Mucosa of rectum (tissue), 2 donors: ENCODE measurements at regions not wholly inside any gene's neighbourhood (a gene's known extent, or its start where the extent isn't known, plus 50 kb on each side); places are given as distances from the start of the nearest gene placed in this dataset.

Experiments
- H3K27ac ChIP-seq, 2 donors: one replicate each; pipeline ENCODE4 v1.7.0; 2013; ENCODE audit warnings: inconsistent platforms in 2 of 2, low read depth in 2 of 2, low read length in 2 of 2
- H3K27me3 ChIP-seq, 2 donors: one replicate each; pipeline ENCODE4 v1.7.0; 2013; ENCODE audit warnings: low read length in 2 of 2; ENCODE audit not compliant: control insufficient read depth in 2 of 2, insufficient read depth in 2 of 2
- H3K36me3 ChIP-seq, 2 donors: one replicate each; pipeline ENCODE4 v1.7.0; 2013; ENCODE audit warnings: low read length in 2 of 2; ENCODE audit not compliant: control insufficient read depth in 2 of 2, insufficient read depth in 2 of 2
- H3K4me1 ChIP-seq, 2 donors: one replicate each; pipeline ENCODE4 v1.7.0; 2013; ENCODE audit warnings: low read length in 2 of 2, mild to moderate bottlenecking in 1 of 2; ENCODE audit not compliant: control insufficient read depth in 2 of 2, insufficient read depth in 2 of 2
- H3K4me3 ChIP-seq, 2 donors: one replicate each; pipeline ENCODE4 v1.7.0; 2013; ENCODE audit warnings: low read length in 2 of 2
- H3K9ac ChIP-seq, 2 donors: one replicate each; pipeline ENCODE4 v1.7.0; 2013; ENCODE audit warnings: low read length in 2 of 2, low read depth in 1 of 2, mild to moderate bottlenecking in 1 of 2
- H3K9me3 ChIP-seq, 2 donors: one replicate each; pipeline ENCODE4 v1.7.0; 2013; ENCODE audit warnings: low read length in 2 of 2; ENCODE audit not compliant: control insufficient read depth in 2 of 2
- donor health status: healthy.
- donor health status: Normal muscosa, but diverticular disease.

- no peaks in the 10 kb centered on the region for H3K36me3 ChIP-seq
- no peaks in the 10 kb centered on the region for H3K4me1 ChIP-seq
- no peak overlapping the region for H3K27ac ChIP-seq
- H3K9ac ChIP-seq, result no peak overlapping the region
- H3K27me3 ChIP-seq, result no peaks in the 10 kb centered on the region
- H3K9me3 ChIP-seq, result no peaks in the 10 kb centered on the region
- H3K4me3 ChIP-seq, result no peak overlapping the region
Measured at GRCh38 chr5:122705851-122706250, 69.0 kb upstream of the SNX2 start.

- Histone ChIP-seq H3K4me3 (no peak overlapping the region), H3K27ac (no peak overlapping the region), H3K4me1 (no peaks in the 10 kb centered on the region), H3K9ac (no peak overlapping the region), H3K27me3 (no peaks in the 10 kb centered on the region), H3K36me3 (no peaks in the 10 kb centered on the region), H3K9me3 (no peaks in the 10 kb centered on the region)
Measured at GRCh38 chr5:122707796-122708195, 67.1 kb upstream of the SNX2 start.

DNA sequence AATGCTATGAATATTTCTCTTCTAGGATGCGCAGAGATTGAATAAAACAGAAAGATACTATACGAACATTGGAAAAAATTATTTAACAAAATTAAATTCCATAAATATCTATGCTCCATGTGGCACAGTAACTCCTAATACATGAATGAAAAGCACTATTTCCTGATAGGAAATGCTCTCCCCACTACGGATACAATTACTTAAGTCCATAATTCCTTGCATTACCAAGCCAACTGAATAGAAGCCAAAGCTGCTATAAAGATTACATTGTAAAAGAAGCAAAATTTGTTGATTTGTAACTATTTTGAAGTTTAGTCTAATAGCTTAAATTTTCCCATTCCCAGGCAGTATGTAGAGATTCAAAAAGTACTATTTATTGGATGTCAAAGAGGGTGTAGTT lies 61.8 kb upstream of the SNX2 start:
- Histone ChIP-seq H3K27ac (no peak overlapping the region), H3K4me3 (no peak overlapping the region), H3K9ac (no peak overlapping the region), H3K4me1 (no peaks in the 10 kb centered on the region), H3K9me3 (no peaks in the 10 kb centered on the region), H3K36me3 (no peaks in the 10 kb centered on the region), H3K27me3 (no peaks in the 10 kb centered on the region)

DNA sequence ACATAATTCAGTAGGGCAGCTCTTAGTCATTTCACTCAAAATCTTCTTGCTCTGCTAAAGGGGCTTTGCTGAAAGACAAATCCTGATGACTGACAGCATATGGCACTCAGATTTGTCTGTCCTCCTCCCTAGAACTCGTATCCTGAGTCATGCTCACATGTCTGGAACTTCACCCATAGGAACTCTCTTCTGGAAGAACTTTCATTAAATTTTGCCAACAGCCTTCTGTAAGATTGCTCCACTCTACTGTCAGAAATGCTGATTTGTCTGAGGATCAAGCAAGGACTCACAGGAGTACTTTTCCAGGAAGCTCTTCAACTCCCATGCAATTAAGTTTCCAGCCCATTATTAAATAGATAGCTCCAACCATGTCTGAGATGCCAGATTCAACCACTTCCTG lies 59.8 kb upstream of the SNX2 start:
- no peaks in the 10 kb centered on the region for H3K27me3 ChIP-seq
- no peaks in the 10 kb centered on the region for H3K9me3 ChIP-seq
- H3K9ac ChIP-seq, result no peak overlapping the region
- no peak overlapping the region for H3K4me3 ChIP-seq
- H3K27ac ChIP-seq, result no peak overlapping the region
- H3K36me3 ChIP-seq, result no peaks in the 10 kb centered on the region
- H3K4me1 ChIP-seq, result no peaks in the 10 kb centered on the region

DNA sequence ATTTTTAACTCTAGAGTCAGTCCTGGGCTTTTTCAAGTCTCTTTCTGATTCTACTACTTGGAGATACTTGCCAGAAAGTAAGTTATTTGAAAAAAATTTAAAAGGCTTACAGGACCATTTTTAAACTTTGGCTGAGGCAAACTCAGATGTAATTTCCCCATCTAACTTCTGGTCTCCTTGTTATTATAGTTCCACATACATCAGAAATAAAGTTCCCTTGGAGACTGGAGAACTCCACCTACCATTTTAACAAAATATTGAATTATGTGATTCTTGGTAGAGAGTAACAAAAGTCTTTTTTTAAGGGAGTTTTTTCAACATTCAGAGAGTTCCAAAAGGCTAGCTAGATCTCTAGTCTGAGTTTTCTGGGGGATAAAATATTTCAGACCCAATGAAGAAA lies 56.3 kb upstream of the SNX2 start:
- Histone ChIP-seq H3K36me3 (no peaks in the 10 kb centered on the region), H3K4me3 (no peak overlapping the region), H3K9ac (no peak overlapping the region), H3K4me1 (no peaks in the 10 kb centered on the region), H3K27ac (no peak overlapping the region), H3K9me3 (no peaks in the 10 kb centered on the region), H3K27me3 (no peaks in the 10 kb centered on the region)

DNA sequence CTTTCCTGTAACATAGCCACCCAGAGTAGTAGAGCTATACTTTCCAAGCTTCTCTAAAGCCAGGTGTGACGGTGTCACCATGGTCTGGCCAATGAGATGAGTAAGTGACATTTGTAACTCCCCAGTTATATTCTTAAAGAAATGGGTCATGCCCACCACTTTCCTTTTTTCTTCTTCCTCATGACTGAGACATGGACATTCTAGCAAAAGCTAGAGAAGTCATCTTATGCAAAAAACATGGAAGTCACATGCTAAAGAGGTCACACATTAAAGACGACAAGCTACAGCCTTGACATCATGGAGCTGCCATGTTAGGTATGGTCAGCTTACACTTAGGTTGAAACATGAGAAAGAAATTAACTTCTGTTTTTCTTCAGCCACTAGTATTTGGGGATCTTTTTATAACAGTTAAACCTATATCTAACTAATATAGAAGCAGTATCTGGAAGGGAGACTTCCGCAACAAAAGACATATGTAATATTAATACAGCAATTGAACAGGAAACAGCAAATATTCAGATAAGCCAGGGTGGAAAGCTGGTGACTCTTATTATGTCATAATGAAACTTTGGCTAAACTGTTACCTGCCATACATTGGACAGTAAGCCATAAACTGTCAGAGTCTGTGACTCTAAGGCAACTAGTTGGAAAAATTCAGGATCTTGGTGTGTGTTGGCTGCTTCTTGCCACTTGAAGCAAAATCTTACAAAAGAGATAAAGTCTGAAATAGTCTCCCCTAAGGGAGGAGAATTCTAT lies 54.7 kb upstream of the SNX2 start:
- H3K4me1 ChIP-seq, result no peaks in the 10 kb centered on the region
- H3K9me3 ChIP-seq, result no peaks in the 10 kb centered on the region
- no peaks in the 10 kb centered on the region for H3K27me3 ChIP-seq
- no peak overlapping the region for H3K9ac ChIP-seq
- H3K36me3 ChIP-seq, result no peaks in the 10 kb centered on the region
- no peak overlapping the region for H3K27ac ChIP-seq
- H3K4me3 ChIP-seq, result no peak overlapping the region

DNA sequence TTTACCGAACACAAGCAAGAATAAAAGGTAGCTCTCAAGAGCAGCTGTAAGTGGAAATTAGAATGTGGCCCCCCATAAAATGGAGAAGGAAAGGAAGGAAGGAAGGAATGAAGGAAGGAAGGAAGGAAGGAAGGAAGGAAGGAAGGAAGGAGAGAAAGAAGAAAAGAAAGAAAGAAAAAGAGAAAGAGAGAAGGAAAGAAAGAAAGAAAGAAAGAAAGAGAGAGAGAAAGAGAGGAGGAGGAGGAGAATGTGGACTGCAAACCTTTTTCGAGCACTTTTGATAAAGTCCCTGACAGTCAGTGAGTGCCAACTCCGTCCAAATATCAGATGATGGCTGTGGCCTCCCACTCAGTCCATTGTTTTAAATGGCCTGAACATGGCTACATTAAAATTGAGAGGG lies 53.8 kb upstream of the SNX2 start:
- H3K27ac ChIP-seq, result no peak overlapping the region
- H3K9ac ChIP-seq, result no peak overlapping the region
- H3K36me3 ChIP-seq, result no peaks in the 10 kb centered on the region
- H3K27me3 ChIP-seq, result no peaks in the 10 kb centered on the region
- H3K9me3 ChIP-seq, result no peaks in the 10 kb centered on the region
- no peaks in the 10 kb centered on the region for H3K4me1 ChIP-seq
- no peak overlapping the region for H3K4me3 ChIP-seq

DNA sequence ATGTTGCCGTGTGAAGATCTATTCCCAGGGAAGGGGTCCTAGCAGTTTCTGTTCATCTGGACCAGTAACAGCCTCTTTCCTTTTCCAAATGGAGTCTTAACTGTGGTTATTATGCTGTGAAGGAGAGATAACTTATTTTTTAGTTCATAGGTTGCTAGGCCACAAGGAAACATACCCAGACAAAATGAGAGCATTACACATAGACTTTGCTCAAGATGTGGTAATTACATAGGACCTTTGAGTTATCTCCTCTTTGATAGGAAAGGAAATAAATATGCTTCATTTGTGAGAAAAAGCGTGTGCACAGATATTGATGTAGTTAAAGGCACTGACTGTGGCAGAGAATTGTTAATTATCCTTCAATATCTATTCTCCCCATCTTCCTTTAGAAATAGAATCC lies 52.5 kb upstream of the SNX2 start:
- no peak overlapping the region for H3K9ac ChIP-seq
- no peaks in the 10 kb centered on the region for H3K27me3 ChIP-seq
- H3K27ac ChIP-seq, result no peak overlapping the region
- H3K9me3 ChIP-seq, result no peaks in the 10 kb centered on the region
- no peaks in the 10 kb centered on the region for H3K4me1 ChIP-seq
- H3K4me3 ChIP-seq, result no peak overlapping the region
- no peaks in the 10 kb centered on the region for H3K36me3 ChIP-seq

- no peaks in the 10 kb centered on the region for H3K36me3 ChIP-seq
- peaks cover 0 to 2% of the 10 kb centered on the region in 2 donors for H3K27me3 ChIP-seq
- H3K9ac ChIP-seq, result no peak overlapping the region
- H3K27ac ChIP-seq, result no peak overlapping the region
- H3K4me1 ChIP-seq, result no peaks in the 10 kb centered on the region
- H3K4me3 ChIP-seq, result no peak overlapping the region
- H3K9me3 ChIP-seq, result no peaks in the 10 kb centered on the region
Measured at GRCh38 chr5:122723606-122724352, 51.1 kb upstream of the SNX2 start.
